IPS DF 6.9 (cell line): ENCODE measurements at regions not wholly inside any gene's neighbourhood (a gene's known extent, or its start where the extent isn't known, plus 50 kb on each side); places are given as distances from the start of the nearest gene placed in this dataset.

Source experiments
- DNase-seq: peaks from one replicate; pipeline ENCODE4 v3.0.0-alpha.2; 2013; ENCODE audit warnings: low read depth, low spot score
- H3K27ac ChIP-seq: one replicate; pipeline ENCODE4 v1.5.1; 2013; ENCODE audit warnings: low read length, control low read depth
- H3K27me3 ChIP-seq: 2 replicates; pipeline ENCODE4 v1.6.1; 2013; ENCODE audit warnings: mild to moderate bottlenecking, low read length; ENCODE audit not compliant: control insufficient read depth, insufficient read depth
- H3K36me3 ChIP-seq: 2 replicates; pipeline ENCODE4 v1.6.1; 2013; ENCODE audit warnings: low read length; ENCODE audit not compliant: control insufficient read depth, insufficient read depth
- H3K4me1 ChIP-seq: 2 replicates; pipeline ENCODE4 v1.6.1; 2013; ENCODE audit warnings: low read length; ENCODE audit not compliant: control insufficient read depth, insufficient read depth
- H3K4me3 ChIP-seq: 2 replicates; pipeline ENCODE4 v1.5.1; 2013; ENCODE audit warnings: mild to moderate bottlenecking, low read length
- H3K9me3 ChIP-seq: 2 replicates; pipeline ENCODE4 v1.6.1; 2013; ENCODE audit warnings: low read length, inconsistent platforms; ENCODE audit not compliant: control insufficient read depth, insufficient read depth
- WGBS: extraction: QIAGEN DNeasy Blood & Tissue Kit; methylation state at CpG from one replicate; pipeline ENCODE4 v1.1.7; 2013; ENCODE audit warnings: mixed read lengths, missing lambda C conversion rate; ENCODE audit not compliant: insufficient read length, insufficient coverage; 5-methylcytosine and 5-hydroxymethylcytosine counted together

DNA sequence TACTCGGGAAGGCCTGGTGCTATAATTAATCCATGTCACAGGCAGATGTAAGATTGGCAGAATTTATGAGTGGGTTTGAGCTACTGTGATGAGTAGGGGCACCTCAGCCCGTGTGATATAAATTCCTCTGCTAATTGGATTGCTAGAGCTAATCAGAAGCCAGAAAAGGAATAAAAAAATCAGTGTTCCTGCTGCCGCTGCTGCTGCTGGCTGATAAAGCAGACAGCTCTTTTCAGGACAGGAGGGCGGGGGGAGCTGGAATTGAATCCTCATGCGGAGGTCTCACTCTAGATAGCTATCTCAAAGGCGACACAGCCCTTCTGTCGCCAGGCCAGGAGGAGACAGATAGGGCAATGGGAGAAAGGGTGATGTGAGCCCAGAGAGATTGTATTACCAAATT, 182.7 kb upstream of the ZFHX3 start:
- no peak for DNase-seq
- Histone ChIP-seq H3K27ac (no peak overlapping the region), H3K36me3 (no peaks in the 10 kb centered on the region), H3K27me3 (no peaks in the 10 kb centered on the region), H3K4me1 (peaks cover 4% of the 10 kb centered on the region; the same call in 1 of the 2 replicates), H3K9me3 (no peaks in the 10 kb centered on the region), H3K4me3 (no peak overlapping the region)
- WGBS, result no CpG with 5 or more reads among the region's 7 CpGs

DNA sequence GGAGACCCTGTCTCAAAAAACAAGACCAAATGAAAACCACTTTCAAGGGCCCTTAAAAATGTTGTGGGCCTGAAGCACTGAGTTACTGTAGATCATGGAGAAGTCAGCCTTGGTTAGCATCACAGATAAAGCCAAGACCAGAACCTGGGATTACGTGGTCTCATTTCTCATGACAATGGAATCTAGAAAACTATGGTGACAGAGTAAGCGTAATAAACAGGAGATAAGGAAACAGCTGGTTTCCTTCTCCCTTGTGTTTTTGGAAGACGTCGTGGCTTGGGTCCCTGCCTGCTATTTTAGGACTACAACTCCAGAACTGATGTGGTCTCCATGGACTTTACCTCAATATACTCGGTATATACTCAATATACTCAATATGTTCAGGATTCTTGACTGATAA, 180.7 kb upstream of the ZFHX3 start:
- H3K27me3 ChIP-seq, result no peaks in the 10 kb centered on the region
- DNase-seq, result no peak
- peaks cover 4% of the 10 kb centered on the region; the same call in 1 of the 2 replicates for H3K4me1 ChIP-seq
- H3K9me3 ChIP-seq, result no peaks in the 10 kb centered on the region
- no peak overlapping the region for H3K27ac ChIP-seq
- no peak overlapping the region for H3K4me3 ChIP-seq
- WGBS, result no CpG with 5 or more reads among the region's 5 CpGs
- H3K36me3 ChIP-seq, result no peaks in the 10 kb centered on the region

DNA sequence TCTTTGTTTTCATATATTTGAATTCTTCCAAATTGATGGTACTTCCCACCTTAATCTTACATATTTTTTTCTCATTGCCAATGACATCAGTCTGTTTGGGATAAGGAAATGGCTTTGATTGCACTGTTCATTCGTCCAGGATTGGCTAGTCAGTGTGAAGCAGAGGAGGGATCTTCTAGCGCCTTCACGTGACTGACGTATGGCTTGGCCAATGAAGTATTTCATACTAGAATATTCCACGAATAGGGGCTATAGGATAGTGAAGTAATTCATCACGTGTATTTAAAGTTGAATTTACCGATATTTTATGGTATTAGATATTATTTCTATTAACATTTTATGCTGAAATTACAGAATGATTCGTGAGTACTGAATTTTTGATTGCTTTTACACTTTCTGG, 178.7 kb upstream of the ZFHX3 start:
- no CpG with 5 or more reads among the region's 8 CpGs for WGBS
- Histone ChIP-seq H3K27me3 (no peaks in the 10 kb centered on the region), H3K4me3 (no peak overlapping the region), H3K27ac (no peak overlapping the region), H3K9me3 (no peaks in the 10 kb centered on the region), H3K4me1 (no peaks in the 10 kb centered on the region), H3K36me3 (no peaks in the 10 kb centered on the region)
- no peak for DNase-seq

DNA sequence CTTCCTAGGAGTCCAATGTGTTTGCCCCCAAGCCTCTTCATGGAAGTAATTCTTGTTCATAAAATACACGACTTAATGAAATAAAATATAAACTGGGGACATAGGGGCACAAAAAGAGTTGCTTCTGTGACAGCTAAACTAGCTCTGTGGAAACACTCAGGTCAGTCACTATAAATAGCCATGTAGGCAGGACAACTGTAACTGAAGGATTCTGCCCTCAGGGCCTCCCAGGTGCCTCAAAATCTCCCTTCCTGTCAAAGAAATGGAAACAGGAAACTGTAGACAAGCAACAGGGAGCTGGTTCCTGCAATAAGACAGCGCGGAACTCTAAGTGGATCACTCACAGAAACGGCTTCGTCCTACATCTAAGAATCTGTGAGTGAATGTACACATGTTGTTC, 178.1 kb upstream of the ZFHX3 start:
- H3K27ac ChIP-seq, result no peak overlapping the region
- no peak overlapping the region for H3K4me3 ChIP-seq
- H3K9me3 ChIP-seq, result no peaks in the 10 kb centered on the region
- H3K27me3 ChIP-seq, result no peaks in the 10 kb centered on the region
- no peaks in the 10 kb centered on the region for H3K4me1 ChIP-seq
- no CpG with 5 or more reads among the region's 5 CpGs for WGBS
- DNase-seq, result no peak
- no peaks in the 10 kb centered on the region for H3K36me3 ChIP-seq

- Histone ChIP-seq H3K9me3 (no peaks in the 10 kb centered on the region), H3K4me3 (no peak overlapping the region), H3K27me3 (no peaks in the 10 kb centered on the region), H3K4me1 (no peaks in the 10 kb centered on the region), H3K36me3 (no peaks in the 10 kb centered on the region), H3K27ac (no peak overlapping the region)
- no CpG with 5 or more reads among the region's 5 CpGs for WGBS
- no peak for DNase-seq
These were observed 172.9 kb upstream of the ZFHX3 start for GRCh38 chr16:73220836-73221235.

DNA sequence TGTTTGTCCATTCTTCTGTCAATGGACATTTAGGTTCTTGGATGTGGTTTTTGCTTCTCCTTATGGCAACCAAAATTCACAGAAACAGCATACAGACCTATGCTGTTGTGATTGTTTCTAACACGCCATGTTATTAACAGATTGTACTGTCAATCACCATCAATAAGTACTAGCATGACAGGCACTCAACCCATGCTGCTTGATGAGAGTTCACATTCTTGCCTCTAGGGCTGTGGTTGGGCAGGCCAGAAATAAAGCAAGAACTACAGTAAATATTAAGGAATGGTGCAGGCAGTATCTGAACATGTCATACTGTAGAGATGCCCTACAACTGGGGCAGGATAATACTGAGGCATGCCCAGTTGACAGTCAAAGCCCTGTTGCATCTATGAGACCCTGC, 171.2 kb upstream of the ZFHX3 start:
- DNase-seq, result no peak
- no CpG with 5 or more reads among the region's 1 CpG for WGBS
- H3K9me3 ChIP-seq, result no peaks in the 10 kb centered on the region
- H3K36me3 ChIP-seq, result no peaks in the 10 kb centered on the region
- H3K27ac ChIP-seq, result no peak overlapping the region
- no peak overlapping the region for H3K4me3 ChIP-seq
- no peaks in the 10 kb centered on the region for H3K4me1 ChIP-seq
- no peaks in the 10 kb centered on the region for H3K27me3 ChIP-seq

DNA sequence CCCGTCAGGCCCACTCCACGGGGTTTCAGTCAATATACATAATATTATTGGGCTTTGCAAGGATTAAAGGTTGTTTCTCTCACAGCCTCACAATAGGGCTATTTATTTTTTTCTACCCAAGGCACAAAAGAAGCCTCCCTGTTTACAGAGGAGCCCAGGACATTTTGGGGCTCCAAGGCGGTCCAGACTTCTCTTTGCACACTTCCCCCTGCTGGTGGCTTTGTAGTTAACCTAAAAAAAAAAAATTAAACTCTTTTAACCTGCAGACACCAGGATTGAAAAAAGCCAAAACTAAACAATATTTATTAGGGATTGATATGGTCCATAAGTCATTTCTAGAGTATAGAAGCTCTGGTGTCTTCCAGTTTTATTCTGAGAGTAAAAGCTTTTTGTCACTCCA, 169.7 kb upstream of the ZFHX3 start:
- H3K9me3 ChIP-seq, result no peaks in the 10 kb centered on the region
- H3K4me3 ChIP-seq, result no peak overlapping the region
- DNase-seq, result no peak
- no peak overlapping the region for H3K27ac ChIP-seq
- no peaks in the 10 kb centered on the region for H3K27me3 ChIP-seq
- no CpG with 5 or more reads among the region's 3 CpGs for WGBS
- no peaks in the 10 kb centered on the region for H3K4me1 ChIP-seq
- no peaks in the 10 kb centered on the region for H3K36me3 ChIP-seq

- Histone ChIP-seq H3K27me3 (no peaks in the 10 kb centered on the region), H3K27ac (no peak overlapping the region), H3K4me3 (no peak overlapping the region), H3K9me3 (no peaks in the 10 kb centered on the region), H3K4me1 (no peaks in the 10 kb centered on the region), H3K36me3 (no peaks in the 10 kb centered on the region)
- no peak for DNase-seq
- no CpG with 5 or more reads among the region's 8 CpGs for WGBS
These were observed 169.0 kb upstream of the ZFHX3 start for GRCh38 chr16:73216932-73217331.

DNA sequence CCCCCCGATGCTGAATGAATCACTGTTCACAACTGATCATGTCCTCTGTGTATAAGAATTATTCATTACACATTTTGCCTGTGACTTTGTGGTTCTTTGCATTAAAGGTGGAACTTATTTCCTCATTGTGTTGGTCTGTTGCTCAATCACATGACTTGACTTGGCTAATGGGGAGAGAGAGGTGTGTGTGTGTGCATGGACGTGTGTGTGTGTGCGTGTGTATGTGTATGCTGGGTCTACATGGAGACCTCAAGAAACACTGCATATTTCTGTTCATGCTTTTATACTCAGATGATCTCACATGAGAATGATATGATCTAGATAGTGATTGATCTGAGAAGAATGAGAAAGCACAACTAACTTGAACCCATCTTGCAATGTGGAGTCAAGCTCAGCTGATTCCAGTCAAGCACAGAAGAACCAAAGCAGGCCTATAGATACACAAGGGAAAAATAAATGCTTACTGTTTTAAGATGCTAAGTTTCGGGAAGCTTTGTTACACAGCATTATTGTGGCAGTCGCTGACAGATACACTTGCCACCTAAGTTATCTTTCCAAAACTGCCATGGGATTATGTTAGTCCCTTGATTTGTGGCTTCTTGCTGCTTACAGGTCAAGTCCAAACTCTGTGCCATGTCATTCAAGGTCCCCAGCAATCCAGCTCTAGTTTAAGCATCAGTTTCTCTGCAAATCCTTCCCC, 167.9 kb upstream of the ZFHX3 start:
- Histone ChIP-seq H3K27me3 (no peaks in the 10 kb centered on the region), H3K4me1 (no peaks in the 10 kb centered on the region)

DNA sequence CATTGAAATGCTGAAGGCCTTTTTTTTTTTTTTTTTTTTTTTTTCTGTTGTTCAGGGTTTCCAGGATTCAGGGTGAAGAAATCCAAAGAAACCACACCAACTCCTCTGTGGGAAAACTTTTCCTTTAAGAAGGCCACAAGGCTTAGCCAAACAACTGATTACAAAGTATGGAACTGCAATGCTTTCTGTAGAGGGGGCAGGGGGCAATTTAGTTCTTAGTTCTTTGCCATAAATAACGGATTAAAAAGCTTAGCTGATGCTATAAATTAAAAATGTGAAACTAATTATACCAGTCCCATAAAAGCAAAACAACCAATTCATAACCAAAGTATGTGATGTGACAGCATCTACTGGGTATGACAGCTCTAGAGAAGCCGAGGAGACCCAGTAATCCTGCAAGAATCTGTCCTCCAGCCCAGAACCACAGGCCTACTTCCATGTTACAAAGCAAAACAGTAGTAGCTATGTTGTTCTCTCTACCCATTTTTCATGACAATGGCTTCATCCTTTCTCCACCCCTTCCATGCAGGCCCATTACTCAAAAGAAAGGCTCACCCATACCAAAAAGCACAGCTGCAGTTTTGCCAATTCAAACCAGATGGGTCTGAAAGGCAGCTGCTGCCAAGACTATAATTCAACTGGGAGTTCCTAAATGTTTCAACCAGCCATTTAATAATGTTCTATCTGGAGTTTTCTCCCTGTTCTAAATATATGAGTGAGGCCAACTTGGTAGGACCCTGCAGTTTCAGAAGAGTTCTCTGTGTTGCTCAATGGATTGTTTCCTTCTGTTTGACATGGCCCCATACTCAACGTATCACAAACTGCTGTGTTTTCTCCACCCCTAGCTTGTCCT, 167.1 kb upstream of the ZFHX3 start:
- Histone ChIP-seq H3K27me3 (no peaks in the 10 kb centered on the region), H3K4me1 (no peaks in the 10 kb centered on the region), H3K9me3 (no peaks in the 10 kb centered on the region), H3K4me3 (no peak overlapping the region), H3K27ac (no peak overlapping the region), H3K36me3 (no peaks in the 10 kb centered on the region)
- no peak for DNase-seq
- no CpG with 5 or more reads among the region's 3 CpGs for WGBS

More for the DNA sequence above, 167.9 kb upstream of the ZFHX3 start:
- Histone ChIP-seq H3K36me3 (no peaks in the 10 kb centered on the region), H3K9me3 (no peaks in the 10 kb centered on the region), H3K27ac (no peak overlapping the region), H3K4me3 (no peak overlapping the region)
- no peak for DNase-seq
- WGBS, result no CpG with 5 or more reads among the region's 5 CpGs
